ENCODE measurements at regions not wholly inside any gene's neighbourhood (a gene's known extent, or its start where the extent isn't known, plus 50 kb on each side); places are given as distances from the start of the nearest gene placed in this dataset.

- H2BK120ac ChIP-seq (replicated peaks; ENCODE audit: low read depth, low read length): no peak overlapping the region
- no peaks in the 10 kb centered on the region for H3K9me3 ChIP-seq (ENCODE audit: insufficient read depth in 2 of 2, low read depth in 1 of 2, low read length in 1 of 2)
- no peak overlapping the region for H3K4ac ChIP-seq (replicated peaks; ENCODE audit: insufficient read length, low read depth, low read length)
- no peak overlapping the region for H3K9ac ChIP-seq (replicated peaks in 1 of 4; ENCODE audit: extremely low read depth in 1 of 4, low read depth in 3 of 4, low read length in 3 of 4)
- no peak overlapping the region for H2BK12ac ChIP-seq (ENCODE audit: low read depth, low read length)
- H3K27me3 ChIP-seq (replicated peaks in 1 of 4; ENCODE audit: control insufficient read depth in 3 of 4, extremely low read depth in 1 of 4, insufficient read depth in 3 of 4, low read length in 3 of 4): no peaks in the 10 kb centered on the region
- POLR2A ChIA-PET (ENCODE audit: partially characterized antibody): no interaction called here
- H3K23ac ChIP-seq (ENCODE audit: insufficient read length): no peak overlapping the region
- H3K56ac ChIP-seq (replicated peaks; ENCODE audit: insufficient read length, low read depth, low read length): no peak overlapping the region
- H2AK5ac ChIP-seq (ENCODE audit: low read depth, low read length): no peak overlapping the region
- FAIRE-seq (no peak), DNase-seq (ENCODE audit: low read depth in 1 of 2, low spot score in 2 of 2) (no peak)
- no peak overlapping the region for H4K8ac ChIP-seq (ENCODE audit: extremely low read depth, insufficient read depth, low read length)
- CTCF ChIA-PET (ENCODE audit: partially characterized antibody): interaction anchor here (1.2 to 1.5 kb wide), 2 partner anchors 15 to 84 kb away, joined by 3 to 4 read pairs; no protein-coding TSS in a partner anchor
- H3K4me1 ChIP-seq (replicated peaks in 1 of 4; ENCODE audit: control insufficient read depth in 3 of 4, insufficient read depth in 4 of 4, low read length in 3 of 4): peaks cover 0 to 6% (median 0%) of the 10 kb centered on the region in 4 experiments; a peak in 2 of 7 replicates
- no peaks in the 10 kb centered on the region for H4K20me1 ChIP-seq (replicated peaks in 1 of 2; ENCODE audit: control insufficient read depth in 1 of 2, insufficient read depth in 2 of 2, low read length in 2 of 2)
- H3K18ac ChIP-seq (ENCODE audit: extremely low read depth, low read length): no peak overlapping the region
- H3K27ac ChIP-seq (ENCODE audit: low read depth, low read length): no peak overlapping the region
- no peak overlapping the region for H3K14ac ChIP-seq (ENCODE audit: insufficient read length)
- no peak overlapping the region for H2BK15ac ChIP-seq (ENCODE audit: low read length)
- no peak overlapping the region for H2AFZ ChIP-seq (ENCODE audit: low read length)
- H3K36me3 ChIP-seq (ENCODE audit: control insufficient read depth in 2 of 4, insufficient read depth in 4 of 4, low read length in 3 of 4): no peaks in the 10 kb centered on the region
- no peak overlapping the region for H3K4me2 ChIP-seq (ENCODE audit: insufficient read depth in 1 of 2, low read depth in 2 of 2, low read length in 2 of 2)
- no peak overlapping the region for H4K5ac ChIP-seq (ENCODE audit: insufficient read length, low read depth, low read length)
- WGBS, 2 experiments (ENCODE audit: extremely low coverage in 1 of 2, insufficient coverage in 1 of 2, insufficient read length in 1 of 2, insufficient replicate concordance in 2 of 2, low coverage in 1 of 2, low lambda C conversion rate in 2 of 2, missing lambda C conversion rate in 1 of 2): 76% methylated on average over 1 of the region's 1 CpG; no CpG with 5 or more reads in 1 of the 2 experiments
- H3K79me1 ChIP-seq (ENCODE audit: low read depth, low read length): no peaks in the 10 kb centered on the region
- no peak overlapping the region for H3K4me3 ChIP-seq (ENCODE audit: extremely low read depth in 1 of 4, insufficient read depth in 2 of 4, low read depth in 3 of 4, low read length in 4 of 4)
- no peak overlapping the region for H2BK5ac ChIP-seq (ENCODE audit: low read depth, low read length)
- H3K79me2 ChIP-seq (ENCODE audit: control insufficient read depth in 1 of 2, insufficient read depth in 2 of 2, low read length in 2 of 2): no peaks in the 10 kb centered on the region
- no peaks in the 10 kb centered on the region for H3K23me2 ChIP-seq (ENCODE audit: low read depth, low read length)
- TF ChIP-seq RFX5 (IDR thresholded peaks at IDR 0.05; ENCODE audit: borderline replicate concordance, low read depth, low read length): no peak
- no peak for TF ChIP-seq KDM1A (IDR thresholded peaks at IDR 0.05; ENCODE audit: borderline replicate concordance, low read length)
- no peak for TF ChIP-seq YY1 (IDR thresholded peaks at IDR 0.05; ENCODE audit: low read depth, low read length)
- TF ChIP-seq CHD1 (IDR thresholded peaks at IDR 0.05; ENCODE audit: low read depth, low read length): no peak
- H2BK20ac ChIP-seq (ENCODE audit: low read length): no peak overlapping the region
- no peak overlapping the region for H4K91ac ChIP-seq (replicated peaks; ENCODE audit: insufficient read length, low read length)
Observed at GRCh38 chr5:35312267-35312666, 82.0 kb upstream of the PRLR start.

Data from H1 (cell line).